Hepatic stellate cell (primary cell): ENCODE measurements at regions not wholly inside any gene's neighbourhood (a gene's known extent, or its start where the extent isn't known, plus 50 kb on each side); places are given as distances from the start of the nearest gene placed in this dataset.
A peak's percentile ranks its signal among the peaks of the same experiment; 100 is the strongest.

Experiments
- DNase-seq: peaks from one replicate; pipeline ENCODE4 v3.0.0; 2011; ENCODE audit warnings: low spot score

- DNase-seq = peak; percentile 73
Measured at GRCh38 chr3:72591522-72592421, 256.5 kb downstream of the SHQ1 start.

DNA sequence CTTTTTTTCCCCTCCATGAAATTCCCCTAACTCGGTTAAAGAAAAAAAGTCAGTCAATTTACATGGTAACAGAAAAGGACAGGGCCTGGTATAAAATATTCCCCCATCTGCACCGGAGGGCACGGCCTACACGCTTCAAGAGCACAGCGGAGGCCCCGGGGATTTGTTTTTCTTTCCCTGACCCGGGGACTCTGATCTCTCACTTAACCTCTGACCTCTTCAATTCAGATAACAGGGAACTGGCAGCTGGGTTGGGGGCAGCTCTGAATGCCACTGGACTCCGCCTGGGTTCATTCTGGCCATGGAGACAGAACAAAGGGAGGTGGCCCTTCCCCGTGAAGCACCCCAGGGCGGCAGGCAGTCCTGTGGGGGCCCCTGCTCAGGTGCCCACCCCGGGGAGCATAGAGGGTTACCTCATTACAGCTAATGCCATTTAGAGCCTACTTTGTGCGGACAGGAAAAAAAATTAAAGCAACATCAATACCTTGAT, 257.5 kb downstream of the SHQ1 start:
- no peak for DNase-seq

DNA sequence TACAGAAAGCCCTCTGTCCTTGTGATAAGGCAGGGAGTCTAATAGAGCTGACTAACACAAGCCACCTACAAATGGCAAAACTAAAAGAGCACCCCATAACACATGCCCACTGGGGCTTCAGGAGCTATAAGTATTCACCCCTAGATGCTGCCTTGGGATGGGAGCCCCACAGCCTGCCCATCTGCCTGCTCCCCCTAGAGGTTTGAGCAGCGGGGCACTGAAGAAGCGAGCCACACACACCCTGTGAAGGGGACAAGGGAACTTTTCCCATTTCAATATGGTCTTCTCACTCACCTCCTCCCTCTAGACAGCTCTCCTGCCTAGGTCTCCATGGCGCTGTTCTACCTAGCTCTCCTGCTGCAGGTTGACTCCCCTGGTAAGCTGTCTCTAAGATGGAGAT, 261.0 kb downstream of the SHQ1 start:
- DNase-seq = no peak

- DNase-seq = no peak
Measured at GRCh38 chr3:72586694-72587093, 261.6 kb downstream of the SHQ1 start.

DNA sequence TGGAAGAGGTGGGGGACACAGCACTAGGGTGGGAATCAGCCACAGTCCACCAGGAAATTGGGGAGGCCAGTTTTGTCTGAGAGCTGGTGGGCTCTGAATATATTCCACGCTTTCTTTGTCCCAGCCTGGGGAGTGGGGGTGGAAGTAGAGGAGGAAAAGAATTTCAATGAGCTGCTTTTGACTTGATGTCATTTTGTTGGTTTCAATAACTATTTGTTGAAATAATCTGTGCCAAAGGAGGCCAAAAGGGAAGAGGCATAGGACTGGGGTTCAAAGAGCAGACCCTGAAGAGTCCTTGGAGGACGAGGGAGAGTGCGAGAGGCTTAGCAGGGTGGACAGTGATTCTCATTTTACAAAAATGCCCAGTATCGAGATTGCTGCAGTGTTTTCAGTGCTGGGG, 262.3 kb downstream of the SHQ1 start:
- no peak for DNase-seq

DNA sequence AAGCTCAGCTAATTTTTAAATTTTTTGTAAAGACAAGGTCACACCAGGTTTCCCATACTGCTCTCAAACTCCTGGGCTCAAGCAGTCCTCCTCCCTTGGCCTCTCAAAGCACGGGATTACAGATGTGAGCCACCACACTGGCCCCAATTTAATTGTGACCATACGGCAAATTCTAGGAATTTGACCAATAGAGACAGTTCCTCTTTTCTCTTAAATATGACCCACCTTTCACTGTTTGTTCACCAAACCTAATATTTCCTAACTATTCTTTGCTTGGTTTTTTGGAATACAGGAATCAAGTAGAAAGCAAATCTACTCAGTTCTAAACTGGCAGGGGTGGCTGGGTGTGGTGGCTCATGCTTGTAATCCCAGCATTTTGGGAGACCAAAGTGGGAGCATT, 264.0 kb downstream of the SHQ1 start:
- no peak for DNase-seq

DNA sequence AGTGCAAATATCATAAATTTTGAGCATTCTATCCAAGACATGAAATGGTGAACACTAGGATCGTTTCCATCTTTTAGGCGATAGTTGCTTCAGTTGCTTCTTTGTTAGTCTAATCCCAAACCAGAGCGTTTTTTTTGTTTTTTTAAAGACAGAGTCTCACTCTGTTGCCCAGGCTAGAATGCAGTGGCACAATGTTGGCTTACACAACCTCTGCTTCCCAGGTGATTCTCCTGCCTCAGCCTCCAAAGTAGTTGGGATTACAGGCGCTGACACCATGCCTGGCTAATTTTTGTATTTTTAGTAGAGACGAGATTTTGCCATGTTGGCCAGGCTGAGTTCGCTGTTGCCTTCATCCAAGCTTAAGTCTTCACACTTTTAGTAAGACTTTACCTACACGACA, 265.3 kb downstream of the SHQ1 start:
- DNase-seq = no peak

DNA sequence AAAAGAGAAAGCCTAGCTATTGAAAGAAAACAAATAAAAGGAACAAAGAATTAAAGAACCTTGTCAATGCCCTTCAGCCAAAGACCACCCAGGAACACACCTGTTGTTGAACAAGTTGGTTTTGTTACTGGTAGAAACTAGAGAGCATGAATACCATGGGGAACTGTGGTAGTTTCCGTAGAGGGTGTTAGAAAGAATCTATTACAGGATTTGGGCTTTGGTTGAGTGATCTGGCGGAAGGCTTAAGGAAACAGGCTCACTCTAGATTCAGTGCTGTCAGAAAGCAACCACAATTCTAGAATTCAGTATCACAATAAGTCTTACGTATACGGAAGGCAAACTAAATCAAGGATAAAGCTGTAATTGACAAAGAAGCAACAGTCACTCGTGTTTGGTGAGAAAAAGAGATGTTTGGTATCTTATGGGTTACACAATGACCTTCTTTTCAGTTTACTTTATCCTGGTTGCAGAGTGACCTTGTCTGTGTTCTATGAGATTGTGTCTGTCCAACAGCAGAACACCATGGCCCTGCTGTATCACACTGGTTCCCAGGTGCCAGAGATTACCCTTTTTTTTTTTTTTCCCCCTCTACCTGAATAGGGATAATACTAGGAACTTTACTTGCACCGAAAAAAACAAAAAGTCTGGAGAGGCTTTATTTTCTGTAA, 265.9 kb downstream of the SHQ1 start:
- no peak for DNase-seq

DNA sequence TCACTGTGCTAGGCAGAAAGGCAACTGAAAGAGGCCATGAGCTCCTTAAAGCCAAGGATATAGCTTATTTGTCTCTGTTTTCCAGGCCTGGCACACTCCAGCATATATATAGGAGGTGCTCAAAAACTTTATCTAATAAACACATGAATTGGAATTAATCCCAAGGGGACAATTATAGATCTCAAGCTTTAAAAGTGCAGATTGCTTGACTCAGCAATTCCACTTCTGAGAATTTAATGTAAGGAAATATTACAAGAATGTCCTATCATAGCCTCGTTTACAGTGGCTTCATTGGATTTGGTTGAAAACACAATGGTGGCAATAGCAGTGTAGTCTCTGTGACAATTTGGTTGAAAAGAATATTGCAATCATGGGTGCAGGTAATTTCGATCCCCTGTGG, 267.3 kb downstream of the SHQ1 start:
- no peak for DNase-seq

DNA sequence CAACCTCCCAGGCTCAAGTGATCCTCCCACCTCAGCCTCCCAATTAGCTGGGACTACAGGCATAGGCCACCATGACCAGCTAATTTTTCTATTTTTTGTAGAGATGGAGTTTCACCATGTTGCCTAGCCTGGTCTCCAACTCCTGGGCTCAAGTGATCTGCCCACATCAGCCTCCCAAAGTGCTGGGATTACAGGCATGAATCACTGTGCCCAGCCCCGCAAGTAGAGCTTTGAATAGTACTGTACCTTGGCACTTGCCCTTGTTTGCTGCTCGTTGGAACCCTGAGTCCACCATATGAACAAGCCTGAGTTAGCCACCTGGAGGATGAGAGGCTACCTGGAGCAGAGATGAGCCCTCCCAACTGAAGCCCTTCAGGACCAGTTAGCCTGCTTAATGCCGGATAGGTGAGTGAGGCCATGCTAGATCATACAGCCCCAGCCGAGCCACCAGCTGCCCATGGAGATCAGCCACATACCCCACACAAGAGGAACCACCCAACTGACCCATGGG, 267.9 kb downstream of the SHQ1 start:
- DNase-seq = no peak

DNA sequence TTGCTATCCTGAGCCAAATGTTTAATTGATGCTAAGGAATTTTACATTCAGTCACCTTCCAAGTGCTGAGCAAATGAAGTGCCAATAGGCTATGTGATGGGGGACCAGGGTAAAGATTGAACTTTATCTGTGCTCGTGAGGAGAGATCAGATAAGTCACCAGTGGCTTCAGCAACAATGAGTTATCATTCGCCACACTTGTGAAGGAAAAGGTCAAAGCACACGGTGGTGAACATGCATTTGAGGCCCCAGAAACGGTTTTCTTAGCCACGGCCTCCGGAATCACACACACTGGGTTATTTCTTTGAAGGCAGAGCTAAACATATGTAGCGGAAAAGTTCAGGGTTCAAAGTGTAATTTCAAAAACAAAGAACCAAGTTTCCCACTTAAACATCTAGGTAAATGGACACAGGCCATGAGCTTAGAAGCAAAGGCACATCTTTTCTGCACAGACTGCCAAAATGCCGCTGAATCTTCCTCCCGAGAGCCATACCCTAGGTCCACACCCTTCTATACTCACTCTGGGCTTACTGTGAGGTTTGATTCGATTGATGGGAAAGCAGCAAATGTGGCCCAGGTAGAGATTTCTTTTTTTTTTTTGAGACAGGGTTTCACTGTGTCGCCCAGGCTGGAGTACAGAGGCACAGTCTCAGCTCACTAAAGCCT, 268.5 kb downstream of the SHQ1 start:
- DNase-seq = no peak

DNA sequence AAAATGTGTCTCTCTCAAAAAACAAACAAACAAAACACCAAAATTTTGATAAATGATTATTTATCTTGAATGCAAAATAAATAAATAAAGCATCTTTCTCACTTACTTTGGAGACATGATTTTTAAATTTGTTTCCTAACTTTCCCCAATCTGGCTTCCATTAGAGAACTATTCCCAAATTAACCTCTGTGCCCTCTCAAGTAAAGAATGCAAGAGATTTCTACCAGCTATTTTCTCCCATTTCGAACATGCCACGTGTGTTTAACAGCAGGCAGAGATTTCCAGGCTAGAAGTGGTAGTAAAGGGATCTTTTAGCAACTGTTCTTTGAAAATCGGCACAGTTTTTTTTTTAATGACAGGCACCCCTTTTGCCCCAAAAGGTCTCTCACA, 269.1 kb downstream of the SHQ1 start:
- no peak for DNase-seq

DNA sequence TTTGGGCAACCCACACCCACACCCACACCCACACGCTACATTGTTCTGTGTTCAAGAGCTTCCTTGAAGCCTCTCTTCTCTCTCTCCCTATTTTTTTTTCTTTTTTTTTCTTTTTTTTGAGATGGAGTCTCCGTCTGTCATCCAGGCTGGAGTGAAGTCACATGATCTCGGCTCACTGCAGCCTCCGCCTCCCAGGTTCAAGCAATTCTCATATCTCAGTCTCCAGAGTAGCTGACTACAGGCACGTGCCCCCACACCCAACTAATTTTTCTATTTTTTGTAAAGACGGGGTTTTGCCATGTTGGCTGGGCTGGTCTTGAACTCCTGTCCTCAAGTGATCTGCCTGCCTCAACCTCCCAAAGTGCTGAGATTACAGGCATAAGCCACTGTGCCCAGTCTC, 271.1 kb downstream of the SHQ1 start:
- DNase-seq = no peak

DNA sequence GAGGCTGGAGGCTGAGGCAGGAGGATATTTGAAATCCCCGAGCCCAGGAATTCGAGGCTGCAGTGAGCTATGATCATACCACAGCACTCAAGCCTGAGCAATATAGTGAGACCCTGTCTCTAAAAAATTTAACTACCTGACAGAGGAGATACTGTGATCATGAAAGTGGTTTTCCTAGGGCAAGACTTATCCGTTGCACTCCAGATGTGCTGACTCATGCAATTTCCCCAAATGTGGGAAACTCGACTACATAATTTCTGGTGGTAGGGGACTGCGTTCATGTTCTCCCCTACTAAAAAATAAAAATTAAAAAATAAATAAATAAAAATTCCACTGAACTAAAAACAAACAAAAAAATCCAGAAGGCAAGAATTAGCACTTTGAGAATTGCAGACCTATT, 271.7 kb downstream of the SHQ1 start:
- DNase-seq = no peak

DNA sequence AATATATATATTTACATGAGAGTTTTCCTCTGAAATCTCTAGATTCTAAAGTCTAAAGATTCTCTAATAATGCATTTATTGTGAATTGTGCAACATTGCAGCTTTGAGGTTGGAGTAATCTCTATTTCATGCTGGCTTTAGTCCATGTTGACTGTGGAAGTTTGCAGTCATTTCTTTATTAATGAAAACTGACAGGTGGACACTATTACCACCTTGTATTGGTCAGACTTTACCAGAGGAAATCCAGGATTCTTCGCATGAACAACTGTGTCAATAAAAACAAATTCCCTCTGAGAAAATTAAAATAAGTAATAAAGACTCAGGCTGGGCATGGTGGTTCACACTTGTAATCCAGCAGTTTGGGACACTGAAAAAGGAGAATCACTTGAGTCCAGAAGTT, 274.1 kb downstream of the SHQ1 start:
- no peak for DNase-seq

DNA sequence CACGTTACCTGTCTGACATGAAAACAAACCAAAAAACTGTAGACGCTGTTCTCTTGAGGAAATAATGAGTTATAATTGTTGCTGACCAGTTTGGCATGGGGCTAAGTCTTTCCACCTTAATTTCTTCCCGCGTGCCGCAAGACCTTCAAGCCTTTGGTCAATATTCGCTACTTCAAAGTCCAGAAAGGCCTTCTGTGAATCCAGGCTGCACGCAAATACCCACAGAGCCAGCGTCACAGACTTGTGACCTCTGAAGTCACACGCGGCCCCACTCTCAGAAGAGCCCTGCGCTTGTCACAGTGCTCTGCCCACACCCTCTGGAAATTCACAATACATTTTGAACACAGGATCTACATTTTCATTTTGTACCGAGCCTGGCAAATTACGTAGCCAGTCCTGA, 275.2 kb downstream of the SHQ1 start:
- no peak for DNase-seq

GRCh38 chr3:72572489-72573007, 275.7 kb downstream of the SHQ1 start:
- DNase-seq = no peak

GRCh38 chr3:72571638-72572114, 276.6 kb downstream of the SHQ1 start:
- no peak for DNase-seq

GRCh38 chr3:72571052-72571451, 277.2 kb downstream of the SHQ1 start:
- no peak for DNase-seq

- DNase-seq = no peak
Measured at GRCh38 chr3:72569754-72570440, 278.3 kb downstream of the SHQ1 start.

DNA sequence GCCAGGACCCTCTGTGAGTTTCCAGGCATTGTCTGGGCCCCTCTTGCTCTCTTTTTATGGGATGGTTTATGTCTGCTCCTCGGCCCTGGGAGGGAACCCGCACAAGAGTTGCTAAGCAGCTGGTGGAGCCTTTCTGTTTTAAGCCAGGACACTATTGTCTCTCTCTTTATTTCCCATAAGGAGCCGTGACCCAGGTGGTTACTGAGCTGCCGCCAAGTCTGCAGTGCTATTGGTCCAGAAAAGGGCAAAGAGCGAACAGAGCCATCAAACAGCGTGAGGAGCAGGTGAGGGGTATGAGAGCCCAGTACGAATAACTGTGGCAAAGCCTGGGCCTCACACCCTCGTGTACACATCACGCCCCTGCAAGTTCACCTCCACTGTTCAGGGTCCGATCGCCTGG, 280.2 kb downstream of the SHQ1 start:
- DNase-seq = no peak

- no peak for DNase-seq
Measured at GRCh38 chr3:72567474-72567873, 280.8 kb downstream of the SHQ1 start.
